ENCODE measurements at regions not wholly inside any gene's neighbourhood (a gene's known extent, or its start where the extent isn't known, plus 50 kb on each side); places are given as distances from the start of the nearest gene placed in this dataset.
A peak's percentile ranks its signal among the peaks of the same experiment; 100 is the strongest.

- Histone ChIP-seq H3K9me2 (ENCODE audit: insufficient read depth) (no peaks in the 10 kb centered on the region), H3K4me1 (replicated peaks; ENCODE audit: insufficient read depth) (peaks cover 14% of the 10 kb centered on the region), H3F3A (ENCODE audit: insufficient read depth, low read depth) (peaks cover 5% of the 10 kb centered on the region), H3K27me3 (ENCODE audit: insufficient read depth, low read depth) (no peaks in the 10 kb centered on the region), H3K4me2 (no peak overlapping the region), H2AFZ (no peak overlapping the region), H3K79me2 (ENCODE audit: low read depth) (no peaks in the 10 kb centered on the region), H3K36me3 (ENCODE audit: low read depth) (no peaks in the 10 kb centered on the region), H3K27ac (no peak overlapping the region), H4K20me1 (ENCODE audit: insufficient read depth) (no peaks in the 10 kb centered on the region), H3K9me3 (ENCODE audit: insufficient read depth, low read depth) (no peaks in the 10 kb centered on the region), H3K4me3 (no peak overlapping the region)
- intact Hi-C loops (cut with micrococcal nuclease; ENCODE audit: unreplicated experiment), result no loop called here
- no TSS peak for BruUV-seq (replicated peaks)
- ChIA-PET CTCF (no interaction called here), POLR2A (ENCODE audit: unreplicated experiment) (no interaction called here)
- no peak for TF ChIP-seq EZH2 (IDR thresholded peaks at IDR 0.05; ENCODE audit: low read depth)
- no peak for TF ChIP-seq CTCF (conservative IDR thresholded peaks at IDR 0.05)
- no peak for DNase-seq
These were observed 126.7 kb upstream of the GSE1 start for GRCh38 chr16:85486256-85486915.

- Histone ChIP-seq H3K79me2 (ENCODE audit: low read depth) (no peaks in the 10 kb centered on the region), H3K27ac (no peak overlapping the region), H2AFZ (no peak overlapping the region), H3K4me3 (no peak overlapping the region), H3K4me2 (no peak overlapping the region), H3F3A (ENCODE audit: insufficient read depth, low read depth) (peaks cover 19% of the 10 kb centered on the region; the same call in 1 of the 2 replicates), H3K9me3 (ENCODE audit: insufficient read depth, low read depth) (no peaks in the 10 kb centered on the region), H3K9me2 (ENCODE audit: insufficient read depth) (no peaks in the 10 kb centered on the region), H3K36me3 (ENCODE audit: low read depth) (no peaks in the 10 kb centered on the region), H3K27me3 (ENCODE audit: insufficient read depth, low read depth) (no peaks in the 10 kb centered on the region), H3K4me1 (replicated peaks; ENCODE audit: insufficient read depth) (peaks cover 26% of the 10 kb centered on the region), H4K20me1 (ENCODE audit: insufficient read depth) (no peaks in the 10 kb centered on the region)
- DNase-seq, result no peak
- ChIA-PET CTCF (interaction anchor here (0.8 to 1.1 kb wide), 2 partner anchors 8 to 20 kb away, joined by 3 to 5 read pairs; no protein-coding TSS in a partner anchor), POLR2A (ENCODE audit: unreplicated experiment) (no interaction called here)
- no peak for TF ChIP-seq CTCF (conservative IDR thresholded peaks at IDR 0.05)
- no peak for TF ChIP-seq EZH2 (IDR thresholded peaks at IDR 0.05; ENCODE audit: low read depth)
- no TSS peak for BruUV-seq (replicated peaks)
- intact Hi-C loops (cut with micrococcal nuclease; ENCODE audit: unreplicated experiment), result no loop called here
These were observed 124.7 kb upstream of the GSE1 start for GRCh38 chr16:85488414-85488813.

- Histone ChIP-seq H3K79me2 (ENCODE audit: low read depth) (no peaks in the 10 kb centered on the region), H4K20me1 (ENCODE audit: insufficient read depth) (no peaks in the 10 kb centered on the region), H3K27ac (no peak overlapping the region), H3K4me1 (replicated peaks; ENCODE audit: insufficient read depth) (peaks cover 26% of the 10 kb centered on the region), H3K9me2 (ENCODE audit: insufficient read depth) (no peaks in the 10 kb centered on the region), H3K4me3 (no peak overlapping the region), H3K36me3 (ENCODE audit: low read depth) (no peaks in the 10 kb centered on the region), H3K4me2 (peak overlapping the region; percentile 72; the same call in 1 of the 2 replicates), H3K27me3 (ENCODE audit: insufficient read depth, low read depth) (no peaks in the 10 kb centered on the region), H2AFZ (no peak overlapping the region), H3K9me3 (ENCODE audit: insufficient read depth, low read depth) (no peaks in the 10 kb centered on the region), H3F3A (ENCODE audit: insufficient read depth, low read depth) (peaks cover 20% of the 10 kb centered on the region; the same call in 1 of the 2 replicates)
- ChIA-PET CTCF (interaction anchor here (1.3 kb wide), 1 partner anchor 64 kb away, joined by 8 read pairs; no protein-coding TSS in a partner anchor), POLR2A (ENCODE audit: unreplicated experiment) (no interaction called here)
- TF ChIP-seq CTCF (conservative IDR thresholded peaks at IDR 0.05) (no peak), EZH2 (IDR thresholded peaks at IDR 0.05; ENCODE audit: low read depth) (no peak)
- intact Hi-C loops (cut with micrococcal nuclease; ENCODE audit: unreplicated experiment), result no loop called here
- DNase-seq, result no peak
- no TSS peak for BruUV-seq (replicated peaks)
These were observed 122.6 kb upstream of the GSE1 start for GRCh38 chr16:85490407-85491057.

All from PC-9 (cell line).